ENCODE measurements at regions not wholly inside any gene's neighbourhood (a gene's known extent, or its start where the extent isn't known, plus 50 kb on each side); places are given as distances from the start of the nearest gene placed in this dataset.

DNA sequence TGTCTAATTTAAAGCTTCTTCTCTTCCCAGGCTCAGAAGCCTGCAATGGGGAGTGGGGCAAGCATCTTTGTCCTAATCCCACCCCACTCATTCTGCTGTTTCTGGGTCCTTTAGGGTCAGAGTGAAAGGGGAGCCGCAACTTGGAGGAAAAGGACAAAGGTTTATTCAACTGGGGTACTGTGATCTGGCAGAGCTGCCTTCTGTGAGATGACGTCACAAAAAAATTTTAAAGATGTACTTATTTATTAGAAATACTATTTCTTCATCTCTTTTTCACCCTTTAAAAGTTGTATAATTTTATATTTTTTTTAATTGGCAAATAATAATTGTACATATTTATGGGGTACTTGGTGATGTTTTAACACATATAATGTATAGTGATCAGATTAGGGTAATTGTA, 302.6 kb downstream of the TDRD3 start (continued):
- TF ChIP-seq, protein P1, sequence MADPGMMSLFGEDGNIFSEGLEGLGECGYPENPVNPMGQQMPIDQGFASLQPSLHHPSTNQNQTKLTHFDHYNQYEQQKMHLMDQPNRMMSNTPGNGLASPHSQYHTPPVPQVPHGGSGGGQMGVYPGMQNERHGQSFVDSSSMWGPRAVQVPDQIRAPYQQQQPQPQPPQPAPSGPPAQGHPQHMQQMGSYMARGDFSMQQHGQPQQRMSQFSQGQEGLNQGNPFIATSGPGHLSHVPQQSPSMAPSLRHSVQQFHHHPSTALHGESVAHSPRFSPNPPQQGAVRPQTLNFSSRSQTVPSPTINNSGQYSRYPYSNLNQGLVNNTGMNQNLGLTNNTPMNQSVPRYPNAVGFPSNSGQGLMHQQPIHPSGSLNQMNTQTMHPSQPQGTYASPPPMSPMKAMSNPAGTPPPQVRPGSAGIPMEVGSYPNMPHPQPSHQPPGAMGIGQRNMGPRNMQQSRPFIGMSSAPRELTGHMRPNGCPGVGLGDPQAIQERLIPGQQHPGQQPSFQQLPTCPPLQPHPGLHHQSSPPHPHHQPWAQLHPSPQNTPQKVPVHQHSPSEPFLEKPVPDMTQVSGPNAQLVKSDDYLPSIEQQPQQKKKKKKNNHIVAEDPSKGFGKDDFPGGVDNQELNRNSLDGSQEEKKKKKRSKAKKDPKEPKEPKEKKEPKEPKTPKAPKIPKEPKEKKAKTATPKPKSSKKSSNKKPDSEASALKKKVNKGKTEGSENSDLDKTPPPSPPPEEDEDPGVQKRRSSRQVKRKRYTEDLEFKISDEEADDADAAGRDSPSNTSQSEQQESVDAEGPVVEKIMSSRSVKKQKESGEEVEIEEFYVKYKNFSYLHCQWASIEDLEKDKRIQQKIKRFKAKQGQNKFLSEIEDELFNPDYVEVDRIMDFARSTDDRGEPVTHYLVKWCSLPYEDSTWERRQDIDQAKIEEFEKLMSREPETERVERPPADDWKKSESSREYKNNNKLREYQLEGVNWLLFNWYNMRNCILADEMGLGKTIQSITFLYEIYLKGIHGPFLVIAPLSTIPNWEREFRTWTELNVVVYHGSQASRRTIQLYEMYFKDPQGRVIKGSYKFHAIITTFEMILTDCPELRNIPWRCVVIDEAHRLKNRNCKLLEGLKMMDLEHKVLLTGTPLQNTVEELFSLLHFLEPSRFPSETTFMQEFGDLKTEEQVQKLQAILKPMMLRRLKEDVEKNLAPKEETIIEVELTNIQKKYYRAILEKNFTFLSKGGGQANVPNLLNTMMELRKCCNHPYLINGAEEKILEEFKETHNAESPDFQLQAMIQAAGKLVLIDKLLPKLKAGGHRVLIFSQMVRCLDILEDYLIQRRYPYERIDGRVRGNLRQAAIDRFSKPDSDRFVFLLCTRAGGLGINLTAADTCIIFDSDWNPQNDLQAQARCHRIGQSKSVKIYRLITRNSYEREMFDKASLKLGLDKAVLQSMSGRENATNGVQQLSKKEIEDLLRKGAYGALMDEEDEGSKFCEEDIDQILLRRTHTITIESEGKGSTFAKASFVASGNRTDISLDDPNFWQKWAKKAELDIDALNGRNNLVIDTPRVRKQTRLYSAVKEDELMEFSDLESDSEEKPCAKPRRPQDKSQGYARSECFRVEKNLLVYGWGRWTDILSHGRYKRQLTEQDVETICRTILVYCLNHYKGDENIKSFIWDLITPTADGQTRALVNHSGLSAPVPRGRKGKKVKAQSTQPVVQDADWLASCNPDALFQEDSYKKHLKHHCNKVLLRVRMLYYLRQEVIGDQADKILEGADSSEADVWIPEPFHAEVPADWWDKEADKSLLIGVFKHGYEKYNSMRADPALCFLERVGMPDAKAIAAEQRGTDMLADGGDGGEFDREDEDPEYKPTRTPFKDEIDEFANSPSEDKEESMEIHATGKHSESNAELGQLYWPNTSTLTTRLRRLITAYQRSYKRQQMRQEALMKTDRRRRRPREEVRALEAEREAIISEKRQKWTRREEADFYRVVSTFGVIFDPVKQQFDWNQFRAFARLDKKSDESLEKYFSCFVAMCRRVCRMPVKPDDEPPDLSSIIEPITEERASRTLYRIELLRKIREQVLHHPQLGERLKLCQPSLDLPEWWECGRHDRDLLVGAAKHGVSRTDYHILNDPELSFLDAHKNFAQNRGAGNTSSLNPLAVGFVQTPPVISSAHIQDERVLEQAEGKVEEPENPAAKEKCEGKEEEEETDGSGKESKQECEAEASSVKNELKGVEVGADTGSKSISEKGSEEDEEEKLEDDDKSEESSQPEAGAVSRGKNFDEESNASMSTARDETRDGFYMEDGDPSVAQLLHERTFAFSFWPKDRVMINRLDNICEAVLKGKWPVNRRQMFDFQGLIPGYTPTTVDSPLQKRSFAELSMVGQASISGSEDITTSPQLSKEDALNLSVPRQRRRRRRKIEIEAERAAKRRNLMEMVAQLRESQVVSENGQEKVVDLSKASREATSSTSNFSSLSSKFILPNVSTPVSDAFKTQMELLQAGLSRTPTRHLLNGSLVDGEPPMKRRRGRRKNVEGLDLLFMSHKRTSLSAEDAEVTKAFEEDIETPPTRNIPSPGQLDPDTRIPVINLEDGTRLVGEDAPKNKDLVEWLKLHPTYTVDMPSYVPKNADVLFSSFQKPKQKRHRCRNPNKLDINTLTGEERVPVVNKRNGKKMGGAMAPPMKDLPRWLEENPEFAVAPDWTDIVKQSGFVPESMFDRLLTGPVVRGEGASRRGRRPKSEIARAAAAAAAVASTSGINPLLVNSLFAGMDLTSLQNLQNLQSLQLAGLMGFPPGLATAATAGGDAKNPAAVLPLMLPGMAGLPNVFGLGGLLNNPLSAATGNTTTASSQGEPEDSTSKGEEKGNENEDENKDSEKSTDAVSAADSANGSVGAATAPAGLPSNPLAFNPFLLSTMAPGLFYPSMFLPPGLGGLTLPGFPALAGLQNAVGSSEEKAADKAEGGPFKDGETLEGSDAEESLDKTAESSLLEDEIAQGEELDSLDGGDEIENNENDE (IDR thresholded peaks at IDR 0.05; ENCODE audit: insufficient replicate concordance, low read length) = no peak
- TF ChIP-seq, protein P2, sequence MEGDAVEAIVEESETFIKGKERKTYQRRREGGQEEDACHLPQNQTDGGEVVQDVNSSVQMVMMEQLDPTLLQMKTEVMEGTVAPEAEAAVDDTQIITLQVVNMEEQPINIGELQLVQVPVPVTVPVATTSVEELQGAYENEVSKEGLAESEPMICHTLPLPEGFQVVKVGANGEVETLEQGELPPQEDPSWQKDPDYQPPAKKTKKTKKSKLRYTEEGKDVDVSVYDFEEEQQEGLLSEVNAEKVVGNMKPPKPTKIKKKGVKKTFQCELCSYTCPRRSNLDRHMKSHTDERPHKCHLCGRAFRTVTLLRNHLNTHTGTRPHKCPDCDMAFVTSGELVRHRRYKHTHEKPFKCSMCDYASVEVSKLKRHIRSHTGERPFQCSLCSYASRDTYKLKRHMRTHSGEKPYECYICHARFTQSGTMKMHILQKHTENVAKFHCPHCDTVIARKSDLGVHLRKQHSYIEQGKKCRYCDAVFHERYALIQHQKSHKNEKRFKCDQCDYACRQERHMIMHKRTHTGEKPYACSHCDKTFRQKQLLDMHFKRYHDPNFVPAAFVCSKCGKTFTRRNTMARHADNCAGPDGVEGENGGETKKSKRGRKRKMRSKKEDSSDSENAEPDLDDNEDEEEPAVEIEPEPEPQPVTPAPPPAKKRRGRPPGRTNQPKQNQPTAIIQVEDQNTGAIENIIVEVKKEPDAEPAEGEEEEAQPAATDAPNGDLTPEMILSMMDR (IDR thresholded peaks at IDR 0.05; ENCODE audit: control extremely low read depth in 1 of 3, insufficient read depth in 1 of 3, low read depth in 1 of 3, low read length in 3 of 3) = no peak
- TF ChIP-seq GTF2F1 (IDR thresholded peaks at IDR 0.05; ENCODE audit: borderline replicate concordance, low read depth, low read length) (no peak), MAFK (IDR thresholded peaks at IDR 0.05; ENCODE audit: low read depth, low read length) (no peak)
